Mucosa of stomach (tissue), 1 donor: ENCODE measurements at regions not wholly inside any gene's neighbourhood (a gene's known extent, or its start where the extent isn't known, plus 50 kb on each side); places are given as distances from the start of the nearest gene placed in this dataset.

ENCODE experiments used
- H3K27me3 ChIP-seq: one replicate; pipeline ENCODE4 v1.7.0; 2013; ENCODE audit warnings: mild to moderate bottlenecking, low read length; ENCODE audit not compliant: control insufficient read depth, insufficient read depth
- H3K36me3 ChIP-seq: one replicate; pipeline ENCODE4 v1.7.0; 2013; ENCODE audit warnings: low read length; ENCODE audit not compliant: control insufficient read depth, insufficient read depth
- H3K4me1 ChIP-seq: one replicate; pipeline ENCODE4 v1.7.0; 2013; ENCODE audit warnings: mild to moderate bottlenecking, low read length; ENCODE audit not compliant: control insufficient read depth, insufficient read depth
- H3K4me3 ChIP-seq: one replicate; pipeline ENCODE4 v1.7.0; 2013; ENCODE audit warnings: low read length
- H3K9ac ChIP-seq: one replicate; pipeline ENCODE4 v1.7.0; 2013; ENCODE audit warnings: mild to moderate bottlenecking, low read length, moderate library complexity
- H3K9me3 ChIP-seq: one replicate; pipeline ENCODE4 v1.7.0; 2013; ENCODE audit warnings: mild to moderate bottlenecking, low read length, moderate library complexity; ENCODE audit not compliant: control insufficient read depth
- donor health status: Pancreatic carcinoma.

DNA sequence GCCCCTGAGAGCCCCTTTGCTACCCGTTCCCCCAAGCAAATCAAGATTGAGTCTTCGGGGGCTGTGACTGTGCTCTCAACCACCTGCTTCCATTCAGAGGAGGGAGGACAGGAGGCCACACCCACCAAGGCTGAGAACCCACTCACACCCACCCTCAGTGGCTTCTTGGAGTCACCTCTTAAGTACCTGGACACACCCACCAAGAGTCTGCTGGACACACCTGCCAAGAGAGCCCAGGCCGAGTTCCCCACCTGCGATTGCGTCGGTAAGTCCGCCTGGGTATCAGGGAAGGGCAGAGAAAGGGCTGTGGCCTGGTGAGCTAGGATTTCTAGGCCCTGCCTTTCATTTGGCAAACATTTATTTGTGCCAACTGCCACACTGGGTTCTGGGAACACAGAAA is 63.4 kb downstream of the TET3 start:
- Histone ChIP-seq H3K27me3 (no peaks in the 10 kb centered on the region), H3K36me3 (no peaks in the 10 kb centered on the region), H3K9ac (no peak overlapping the region), H3K4me1 (peaks cover 18% of the 10 kb centered on the region), H3K9me3 (no peaks in the 10 kb centered on the region), H3K4me3 (no peak overlapping the region)

DNA sequence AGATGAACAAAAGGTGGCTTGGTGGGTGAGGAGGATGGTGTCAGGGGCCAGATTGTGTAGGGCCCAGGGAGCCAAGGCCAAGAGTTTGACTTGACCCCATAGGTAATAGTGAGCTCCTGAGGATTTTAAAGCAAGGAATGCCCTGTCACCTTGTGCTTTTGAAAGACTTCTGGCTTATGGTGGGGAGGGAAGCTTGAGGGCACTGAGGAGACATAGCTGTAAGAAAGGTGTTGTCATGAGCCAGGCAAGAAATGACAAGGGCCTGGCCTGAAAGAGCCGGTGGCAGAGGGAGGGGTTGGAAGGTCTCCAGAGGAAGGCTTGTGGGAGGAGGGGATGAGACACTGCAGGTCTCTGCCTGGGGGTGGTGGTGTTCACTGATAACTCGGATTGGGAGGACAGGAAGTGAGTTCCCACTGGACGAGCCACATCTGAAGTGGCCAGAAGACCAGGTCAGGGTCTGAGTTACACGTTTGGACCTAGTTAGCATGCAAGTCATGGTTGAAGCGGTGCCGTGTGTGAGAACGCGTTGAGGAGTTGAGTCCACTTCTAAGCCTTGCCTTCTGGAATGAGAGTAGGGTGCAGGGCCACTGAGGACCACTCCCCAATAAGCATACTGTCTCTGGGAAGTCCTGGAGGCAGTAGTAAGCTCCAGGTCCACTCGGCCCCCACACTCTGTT is 64.3 kb downstream of the TET3 start:
- Histone ChIP-seq H3K4me3 (no peak overlapping the region), H3K9me3 (no peaks in the 10 kb centered on the region), H3K36me3 (no peaks in the 10 kb centered on the region), H3K27me3 (no peaks in the 10 kb centered on the region), H3K4me1 (peaks cover 18% of the 10 kb centered on the region), H3K9ac (peak overlapping the region; percentile 52)

DNA sequence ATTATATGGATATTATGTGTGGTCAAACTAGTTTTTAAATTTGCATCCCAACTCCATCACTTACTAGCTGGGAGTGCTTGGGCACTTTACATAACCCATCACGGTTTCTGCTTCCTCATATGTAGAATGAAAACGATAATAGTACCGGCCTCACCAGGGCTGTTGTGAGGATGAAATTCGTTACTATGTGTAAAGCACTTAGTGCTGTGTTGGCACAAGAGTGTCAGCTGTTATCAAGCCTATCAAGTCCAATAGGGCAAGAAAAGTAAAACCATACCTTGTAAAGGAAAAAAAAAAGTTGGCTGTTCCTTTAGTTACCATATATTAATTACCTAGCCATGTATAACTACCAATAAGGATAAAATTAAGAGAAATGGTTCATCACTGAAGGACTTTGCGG is 65.4 kb downstream of the TET3 start:
- no peak overlapping the region for H3K4me3 ChIP-seq
- H3K9me3 ChIP-seq, result no peaks in the 10 kb centered on the region
- no peaks in the 10 kb centered on the region for H3K27me3 ChIP-seq
- peaks cover 18% of the 10 kb centered on the region for H3K4me1 ChIP-seq
- no peaks in the 10 kb centered on the region for H3K36me3 ChIP-seq
- H3K9ac ChIP-seq, result no peak overlapping the region

DNA sequence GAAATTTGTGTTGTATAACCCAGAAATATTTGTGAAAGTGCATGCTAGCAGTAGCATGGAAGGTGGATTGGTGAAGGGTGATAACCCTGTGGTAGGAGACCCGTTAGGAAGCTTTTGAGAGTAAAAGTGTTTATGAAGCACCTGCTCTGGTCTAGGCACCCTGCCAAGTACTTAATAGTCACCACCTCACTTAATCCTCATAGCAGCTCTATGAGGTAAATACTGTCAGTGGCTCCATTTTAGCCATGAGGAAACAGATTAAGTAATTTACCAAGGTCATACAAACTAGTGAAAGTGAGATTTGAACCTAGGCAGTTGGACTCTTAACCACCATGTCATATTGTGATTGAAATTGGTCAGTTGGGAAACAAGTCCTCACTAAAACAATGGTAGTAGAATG is 66.8 kb downstream of the TET3 start:
- no peak overlapping the region for H3K4me3 ChIP-seq
- no peaks in the 10 kb centered on the region for H3K9me3 ChIP-seq
- H3K4me1 ChIP-seq, result peaks cover 18% of the 10 kb centered on the region
- H3K9ac ChIP-seq, result no peak overlapping the region
- H3K27me3 ChIP-seq, result no peaks in the 10 kb centered on the region
- H3K36me3 ChIP-seq, result no peaks in the 10 kb centered on the region

DNA sequence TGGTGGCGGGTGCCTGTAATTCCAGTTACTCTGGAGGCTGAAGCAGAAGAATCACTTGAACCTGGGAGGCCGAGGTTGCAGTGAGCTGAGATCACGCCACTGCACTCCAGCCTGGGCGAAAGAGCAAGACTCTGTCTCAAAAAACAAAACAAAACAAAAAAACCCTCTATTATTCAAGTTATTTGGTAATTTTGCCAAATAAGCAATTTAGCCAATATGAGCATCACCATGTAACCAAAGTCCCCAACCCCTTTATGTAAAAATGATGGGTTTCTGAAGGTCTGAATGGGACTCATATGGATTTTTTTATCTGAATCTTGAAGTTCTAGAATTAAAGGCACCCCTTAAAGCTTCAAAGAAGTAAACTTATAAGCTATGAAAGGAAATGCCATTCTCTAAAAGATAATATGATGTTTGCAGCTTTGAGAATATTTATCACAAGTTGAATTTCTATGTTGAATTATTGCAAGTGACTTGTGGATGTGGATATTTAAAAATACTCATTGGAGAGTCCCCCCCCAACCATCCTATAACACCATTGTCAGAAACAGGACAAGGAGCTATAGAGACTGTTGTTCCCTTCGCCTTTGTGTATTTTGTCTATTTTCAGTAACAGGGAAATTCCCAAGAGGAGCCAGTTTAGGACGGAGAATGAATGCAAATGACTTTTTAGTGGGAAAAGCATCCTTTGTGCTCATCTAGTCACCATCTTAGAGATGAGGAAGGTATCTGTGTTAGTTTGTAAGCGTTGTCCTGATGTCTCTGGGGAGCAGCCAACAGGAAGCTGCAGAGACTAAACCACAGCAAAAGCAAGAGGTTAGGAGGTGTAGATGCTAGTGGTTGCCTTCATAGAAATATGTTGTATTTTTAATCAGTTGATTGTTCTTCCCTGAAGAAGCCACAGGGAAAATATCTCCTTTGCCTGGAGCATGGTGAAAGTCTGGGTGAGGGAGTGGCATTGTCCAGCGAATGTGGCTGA is 68.3 kb downstream of the TET3 start:
- Histone ChIP-seq H3K9me3 (no peaks in the 10 kb centered on the region), H3K4me3 (no peak overlapping the region), H3K9ac (no peak overlapping the region), H3K27me3 (no peaks in the 10 kb centered on the region), H3K36me3 (no peaks in the 10 kb centered on the region), H3K4me1 (peaks cover 12% of the 10 kb centered on the region)

DNA sequence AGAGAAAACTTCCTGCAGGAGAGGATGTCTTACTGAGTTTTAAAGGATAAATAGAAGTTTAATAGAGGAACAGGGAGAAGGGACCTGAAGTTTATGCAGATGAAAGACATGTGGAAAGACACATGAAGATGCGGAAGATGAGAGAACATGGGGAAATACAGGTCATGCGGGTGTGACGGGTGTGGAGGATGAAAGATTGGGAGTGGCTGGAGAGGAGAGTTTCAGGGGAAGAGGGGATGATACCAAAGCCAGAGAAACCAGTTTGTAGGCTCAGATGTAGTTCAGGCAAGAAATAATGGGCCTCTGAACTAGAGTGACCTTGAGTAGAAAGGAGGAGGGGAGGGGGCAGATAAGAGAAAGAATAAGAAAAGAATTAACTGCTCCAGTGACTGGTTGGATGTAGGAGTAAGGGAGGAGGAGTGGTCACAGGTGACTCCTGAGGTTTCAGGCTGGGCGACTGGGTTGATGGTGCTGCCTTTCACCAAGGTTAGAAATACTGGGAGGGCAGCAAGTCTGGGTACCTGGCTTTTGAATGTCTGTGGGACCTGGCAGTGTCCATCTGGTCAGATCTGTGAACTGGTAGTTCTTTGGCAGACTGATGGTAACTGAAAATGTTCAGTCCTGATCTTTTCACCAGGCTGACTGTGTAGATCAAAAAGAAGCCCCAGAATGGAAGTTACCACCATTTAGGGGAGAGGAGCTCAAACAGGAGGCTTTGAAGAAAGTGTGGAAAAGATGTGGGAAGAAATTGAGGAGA is 69.4 kb downstream of the TET3 start:
- Histone ChIP-seq H3K9me3 (no peaks in the 10 kb centered on the region), H3K27me3 (no peaks in the 10 kb centered on the region), H3K4me3 (no peak overlapping the region), H3K9ac (no peak overlapping the region), H3K4me1 (peaks cover under 1% of the 10 kb centered on the region), H3K36me3 (no peaks in the 10 kb centered on the region)

DNA sequence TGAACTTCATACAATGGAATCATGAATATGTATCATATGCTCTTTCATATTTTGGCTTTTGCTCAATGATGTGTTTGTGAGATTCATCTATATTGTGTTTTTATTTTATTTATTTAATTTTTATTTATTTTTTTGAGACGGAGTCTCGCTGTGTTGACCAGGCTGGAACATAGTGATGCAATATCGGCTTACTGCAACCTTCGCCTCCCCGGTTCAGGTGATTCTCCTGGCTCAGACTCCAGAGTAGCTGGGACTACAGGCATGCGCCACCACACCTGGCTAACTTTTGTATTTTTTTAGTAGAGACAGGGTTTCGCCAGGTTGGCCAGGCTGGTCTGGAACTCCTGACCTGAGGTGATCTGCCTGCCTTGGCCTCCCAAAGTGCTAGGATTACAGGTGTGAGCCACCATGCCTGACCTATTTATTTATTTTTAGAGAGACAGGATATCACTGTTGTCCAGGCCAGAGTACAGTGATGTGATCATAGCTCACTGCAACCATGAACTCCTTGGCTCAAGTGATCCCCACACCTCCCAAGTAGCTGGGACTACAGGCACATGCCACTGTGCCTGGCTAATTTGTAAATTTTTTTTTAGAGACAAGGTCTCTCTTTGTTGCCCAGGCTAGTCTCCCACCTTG is 74.5 kb downstream of the TET3 start:
- no peak overlapping the region for H3K9ac ChIP-seq
- H3K9me3 ChIP-seq, result no peaks in the 10 kb centered on the region
- H3K4me3 ChIP-seq, result no peak overlapping the region
- peaks cover 6% of the 10 kb centered on the region for H3K4me1 ChIP-seq
- no peaks in the 10 kb centered on the region for H3K27me3 ChIP-seq
- H3K36me3 ChIP-seq, result no peaks in the 10 kb centered on the region

DNA sequence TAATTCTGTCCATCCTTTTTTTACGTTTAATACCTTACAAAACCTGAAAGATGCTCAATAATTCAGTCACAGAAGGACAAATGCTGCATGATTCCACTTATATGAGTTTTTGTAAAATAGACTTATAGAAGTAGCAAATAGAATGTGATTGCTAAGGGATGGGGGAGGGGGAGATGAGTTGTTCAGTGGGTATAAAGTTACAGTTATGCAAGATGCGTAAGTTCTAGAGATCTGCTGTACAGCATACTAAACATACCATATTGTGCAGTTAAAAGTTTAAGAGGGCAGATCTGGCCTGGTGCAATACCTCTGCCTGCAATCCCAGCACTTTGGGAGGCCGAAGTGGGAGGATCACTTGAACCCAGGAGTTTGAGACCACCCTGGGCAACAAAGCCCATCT is 78.8 kb downstream of the TET3 start:
- no peak overlapping the region for H3K4me3 ChIP-seq
- no peaks in the 10 kb centered on the region for H3K9me3 ChIP-seq
- no peaks in the 10 kb centered on the region for H3K27me3 ChIP-seq
- H3K36me3 ChIP-seq, result no peaks in the 10 kb centered on the region
- no peak overlapping the region for H3K9ac ChIP-seq
- peaks cover 6% of the 10 kb centered on the region for H3K4me1 ChIP-seq

DNA sequence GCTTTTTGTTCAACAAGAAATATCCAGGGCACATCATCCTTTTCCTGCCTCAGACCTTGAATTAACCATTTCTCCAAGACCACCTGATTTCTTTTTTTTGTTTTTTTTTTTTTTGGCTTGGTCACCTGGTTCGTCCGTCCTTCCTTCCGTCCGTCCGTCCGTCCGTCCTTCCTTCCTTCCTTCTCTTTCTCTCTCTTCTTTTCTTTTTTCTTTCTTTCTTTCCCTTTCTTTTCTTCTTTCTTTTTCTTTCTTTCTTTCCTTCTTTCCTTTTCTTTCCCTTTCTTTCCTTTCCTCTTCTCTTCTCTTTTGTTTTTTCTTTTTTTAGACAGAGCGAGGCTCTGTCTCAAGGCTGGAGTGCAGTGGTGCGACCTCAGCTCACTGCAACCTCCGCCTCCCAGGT is 80.7 kb downstream of the TET3 start:
- H3K27me3 ChIP-seq, result no peaks in the 10 kb centered on the region
- no peaks in the 10 kb centered on the region for H3K4me1 ChIP-seq
- H3K9ac ChIP-seq, result no peak overlapping the region
- no peaks in the 10 kb centered on the region for H3K36me3 ChIP-seq
- no peaks in the 10 kb centered on the region for H3K9me3 ChIP-seq
- H3K4me3 ChIP-seq, result no peak overlapping the region

DNA sequence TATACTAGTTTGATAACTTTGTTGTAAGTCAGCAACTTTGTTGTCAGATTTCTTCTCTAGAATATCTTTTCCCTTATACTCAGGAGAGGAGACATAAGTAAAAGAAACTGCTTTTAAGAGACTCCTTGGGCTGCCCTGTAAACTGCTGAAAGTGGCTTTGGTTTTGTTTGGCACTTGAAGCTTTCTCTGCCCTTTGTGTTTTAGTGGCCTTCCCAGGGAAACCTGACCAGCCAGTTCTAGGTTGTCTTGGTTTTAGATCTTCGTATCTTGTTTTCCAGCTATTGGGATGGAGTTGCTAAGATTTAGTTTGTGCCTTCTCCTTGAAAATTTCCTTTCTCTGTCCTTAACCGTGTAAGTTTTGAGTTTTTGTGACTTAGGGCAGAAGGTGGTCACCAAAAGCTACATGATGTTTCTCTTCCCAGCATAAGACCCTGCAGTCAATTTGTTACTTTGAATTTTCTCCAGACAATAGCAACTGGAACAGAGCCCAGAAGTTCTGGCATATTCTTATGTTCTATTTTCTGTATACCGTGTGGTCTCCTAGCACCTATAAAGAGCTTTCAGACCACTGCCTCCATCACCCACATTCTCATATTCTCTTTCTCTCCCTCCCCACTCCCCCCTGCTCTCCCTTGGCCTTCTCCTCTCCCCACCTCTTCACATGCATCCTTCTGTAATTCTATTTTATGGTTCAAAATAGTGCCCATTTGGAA is 81.1 kb downstream of the BOLA3 start:
- Histone ChIP-seq H3K4me1 (no peaks in the 10 kb centered on the region), H3K9me3 (no peaks in the 10 kb centered on the region), H3K4me3 (no peak overlapping the region), H3K9ac (no peak overlapping the region), H3K27me3 (no peaks in the 10 kb centered on the region), H3K36me3 (no peaks in the 10 kb centered on the region)

DNA sequence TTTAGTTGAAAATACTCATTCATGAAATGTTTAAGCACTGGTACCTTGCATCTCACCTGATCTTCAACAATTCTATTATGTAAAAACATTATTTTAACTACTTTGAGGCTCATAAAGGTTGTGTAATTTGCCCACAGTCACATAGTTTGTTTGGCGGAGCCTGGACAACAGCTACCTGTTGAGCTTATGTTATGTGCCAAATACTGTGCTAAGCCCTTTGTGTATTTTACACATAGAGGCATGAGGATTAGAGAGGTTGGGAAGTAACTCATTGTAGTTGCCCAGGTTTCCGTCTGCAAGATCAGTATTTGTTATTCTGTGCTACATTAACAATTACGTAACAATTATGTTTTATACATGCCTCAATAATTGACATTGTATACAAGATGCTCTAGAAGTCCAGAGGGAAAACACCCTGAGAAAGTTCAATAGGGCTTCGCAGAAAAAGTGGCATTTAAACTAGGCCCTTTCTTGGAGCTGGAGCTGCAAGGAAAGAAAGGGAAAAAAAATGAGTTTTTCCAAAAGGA is 80.4 kb downstream of the BOLA3 start:
- Histone ChIP-seq H3K27me3 (no peaks in the 10 kb centered on the region), H3K4me1 (no peaks in the 10 kb centered on the region), H3K4me3 (no peak overlapping the region), H3K9me3 (no peaks in the 10 kb centered on the region), H3K9ac (no peak overlapping the region), H3K36me3 (no peaks in the 10 kb centered on the region)
